HG03439 (cell line): ENCODE measurements at regions not wholly inside any gene's neighbourhood (a gene's known extent, or its start where the extent isn't known, plus 50 kb on each side); places are given as distances from the start of the nearest gene placed in this dataset.

Experiments
- ATAC-seq: cut with Tn5 transposase; IDR thresholded peaks from one replicate; pipeline ENCODE4 v1.9.1; 2021; ENCODE audit warnings: mild to moderate bottlenecking, moderate library complexity; ENCODE audit not compliant: unreplicated experiment

DNA sequence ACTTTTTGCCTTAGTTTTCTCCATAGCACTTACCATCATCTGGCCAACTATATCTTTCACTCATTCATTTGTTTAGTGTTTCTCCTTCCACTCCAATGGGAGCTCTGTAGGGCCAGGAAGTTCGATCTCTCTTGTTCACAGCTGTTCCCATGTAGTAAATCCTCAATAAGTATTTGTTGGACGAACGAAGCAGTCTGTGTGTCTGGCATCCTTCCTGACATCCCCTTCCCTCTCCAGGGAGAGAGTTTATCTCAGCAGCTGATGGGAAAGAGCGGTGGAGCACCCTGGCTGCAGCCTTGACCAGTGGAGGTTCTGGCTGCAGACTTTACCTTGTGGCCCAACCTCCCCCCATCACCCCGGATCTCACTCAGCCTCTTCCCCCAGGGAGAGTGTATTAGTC lies 141.7 kb downstream of the CHST1 start:
- ATAC-seq = no peak

DNA sequence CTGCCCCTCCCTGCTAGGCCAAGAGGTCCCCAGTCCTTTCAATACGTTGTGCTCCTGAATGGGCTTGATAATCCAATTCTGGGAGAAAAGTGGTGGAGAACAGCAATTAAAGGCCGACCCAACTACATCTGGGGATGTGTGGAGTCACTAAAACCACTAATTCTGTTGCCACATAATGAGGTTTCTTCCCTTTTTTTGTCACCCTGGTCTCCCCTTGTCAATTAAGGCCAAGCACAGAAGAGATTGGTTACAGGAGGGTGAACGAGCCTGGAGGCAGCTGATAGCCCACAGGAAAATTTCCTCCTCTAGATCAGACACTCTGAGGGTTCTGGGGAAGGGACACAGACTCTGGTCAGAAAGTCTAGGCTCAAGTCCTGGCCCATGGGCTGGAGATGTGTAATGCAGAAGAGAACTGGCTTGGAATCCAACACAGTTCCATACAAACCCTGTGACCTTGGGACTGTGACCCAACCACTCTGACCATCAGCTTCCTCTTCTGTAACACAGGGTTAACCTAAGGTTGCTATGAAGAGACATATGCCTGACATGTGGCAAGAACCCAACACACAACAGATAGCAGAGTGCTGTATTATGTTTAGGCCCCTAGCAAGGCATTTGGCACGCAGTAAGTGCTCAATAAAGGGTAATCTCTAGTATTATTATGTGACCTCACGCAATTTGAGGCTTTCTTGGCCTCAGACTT lies 146.4 kb downstream of the CHST1 start:
- no peak for ATAC-seq

DNA sequence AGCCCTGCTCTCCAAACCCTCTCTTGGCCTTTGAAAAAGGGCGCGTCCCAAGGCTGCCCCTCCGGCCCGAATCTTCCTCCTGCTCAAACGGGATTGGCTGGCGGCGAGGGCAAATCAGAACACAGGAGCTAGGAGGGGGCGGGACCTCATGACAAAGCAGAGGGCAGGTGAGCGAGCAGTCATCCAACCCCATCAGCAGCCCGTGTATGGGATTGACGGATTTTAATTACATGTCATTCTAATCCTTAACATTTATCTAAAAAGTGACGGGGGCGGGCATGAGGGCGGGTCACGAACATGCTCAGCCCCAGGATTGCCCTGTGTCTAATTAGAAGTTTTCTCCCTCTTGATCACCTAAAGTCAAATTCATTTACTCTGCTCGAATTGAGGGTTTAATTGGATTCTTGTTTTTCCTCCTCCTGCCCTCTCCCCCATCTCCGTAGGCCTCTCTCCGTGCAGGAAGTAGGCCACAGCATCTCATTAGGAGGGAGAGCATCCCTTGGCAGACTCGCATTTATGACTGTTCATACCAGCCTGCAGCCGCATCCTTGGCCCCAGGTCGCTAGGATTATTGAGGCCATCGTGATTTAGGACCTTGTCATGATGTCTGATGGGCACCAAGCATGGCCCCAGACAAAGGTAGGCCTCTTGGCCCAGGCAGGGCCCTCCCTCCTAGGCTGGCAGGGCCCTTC lies 147.1 kb downstream of the CHST1 start:
- no peak for ATAC-seq

DNA sequence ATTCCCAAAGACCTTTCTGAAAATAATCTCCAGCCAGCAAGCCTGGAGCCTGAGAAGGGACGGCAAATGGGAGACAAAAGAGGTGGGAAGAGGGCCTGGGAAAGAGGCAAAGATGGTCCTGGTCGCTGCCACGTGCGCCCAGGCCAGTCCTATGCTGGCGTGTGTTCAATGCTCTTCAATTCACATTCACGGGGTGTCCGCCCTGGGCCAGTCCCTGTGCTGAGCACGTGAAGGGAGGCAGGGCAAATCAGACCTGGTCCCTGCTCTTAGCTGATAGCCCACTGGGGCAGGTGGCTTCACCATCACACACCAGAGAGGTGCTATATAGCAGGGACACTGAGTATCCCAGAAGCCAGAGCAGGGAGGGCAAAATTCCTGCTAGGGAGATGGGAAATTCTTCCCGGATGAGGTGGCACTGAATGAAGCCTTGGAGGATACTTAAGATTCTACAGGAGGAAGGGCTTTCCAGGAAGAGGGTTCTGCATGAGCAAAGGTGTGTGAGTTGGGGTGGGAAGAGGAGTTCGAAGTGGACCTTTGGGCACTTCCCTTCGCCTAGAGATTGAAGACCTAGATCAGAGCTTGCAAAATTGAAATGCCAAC lies 148.2 kb downstream of the CHST1 start:
- ATAC-seq = no peak

DNA sequence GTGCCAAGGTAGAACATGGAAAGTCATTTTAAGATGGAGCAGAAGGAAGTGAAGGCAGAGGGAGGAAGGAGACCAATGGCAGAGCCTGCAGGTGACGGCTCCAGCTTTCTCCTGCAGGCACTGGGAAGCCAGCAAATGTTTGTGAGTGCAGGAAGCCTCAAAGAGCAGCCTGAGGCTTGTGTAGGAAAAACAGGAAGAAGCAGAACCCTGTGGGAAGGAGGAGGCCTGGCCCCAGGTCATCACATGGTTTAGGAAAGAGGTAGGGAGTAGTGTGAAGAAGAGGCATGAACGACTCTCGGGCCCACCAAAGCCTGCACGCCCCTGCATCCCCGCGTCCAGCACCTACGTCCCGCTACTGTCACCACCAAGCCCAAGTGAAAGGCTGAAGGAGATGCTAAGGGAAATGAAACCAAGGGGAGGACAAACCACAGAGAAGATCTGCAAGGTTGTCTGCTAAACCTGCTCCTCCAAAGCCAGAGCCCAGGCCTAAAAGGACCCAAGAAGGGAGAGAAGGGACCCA lies 151.5 kb downstream of the CHST1 start:
- ATAC-seq = no peak

DNA sequence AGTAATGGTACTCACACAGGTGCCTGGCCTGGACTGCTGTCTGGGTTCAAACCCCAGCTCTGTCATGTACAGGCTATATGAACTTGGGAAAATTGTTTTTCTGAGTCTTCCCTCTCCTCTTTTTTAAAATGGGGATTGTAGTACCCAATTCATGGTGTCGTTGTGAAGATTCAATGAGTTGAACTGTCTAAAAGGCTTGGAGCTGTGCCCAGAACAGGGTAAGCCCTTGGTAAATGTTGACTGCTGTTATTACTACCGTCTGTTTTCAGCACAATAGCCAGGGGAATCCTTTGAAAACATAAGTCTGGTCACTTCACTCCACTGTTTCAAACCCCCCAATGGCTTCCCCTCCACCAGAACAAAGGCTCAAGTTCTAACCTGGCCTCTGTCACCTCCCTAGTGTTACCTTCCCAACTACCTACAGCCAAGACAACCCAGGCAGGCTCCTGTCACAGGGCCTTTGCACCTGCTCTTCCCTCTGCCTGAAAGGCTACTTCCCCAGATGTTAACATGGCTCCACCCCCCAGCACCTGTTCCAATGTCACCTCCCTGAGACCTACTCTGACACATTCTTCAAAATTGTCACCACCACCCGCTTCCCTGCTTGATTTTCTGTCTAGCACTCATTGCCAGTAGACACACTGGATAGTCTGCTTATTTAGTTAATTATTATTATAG lies 152.8 kb downstream of the CHST1 start:
- ATAC-seq = no peak

DNA sequence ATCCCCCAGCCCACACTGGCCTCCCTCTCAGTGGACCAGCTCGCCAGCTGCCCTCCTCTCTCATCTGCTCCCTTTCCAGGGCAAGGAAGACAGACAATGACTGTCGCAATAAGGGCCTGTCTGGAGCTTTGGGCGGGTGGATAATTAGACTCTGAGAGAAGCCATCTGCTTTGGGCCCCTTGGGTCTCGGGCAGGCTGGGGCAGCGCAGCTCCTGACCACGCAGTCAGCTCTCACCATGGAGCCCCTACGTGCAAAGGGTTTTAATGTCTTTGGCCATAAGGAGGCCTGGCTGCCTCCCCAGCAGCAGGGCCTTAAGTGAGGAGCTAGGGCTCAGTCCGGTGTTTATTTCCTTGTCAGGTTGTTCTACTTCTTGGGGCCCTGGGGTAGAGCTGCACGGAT lies 153.9 kb downstream of the CHST1 start:
- no peak for ATAC-seq

DNA sequence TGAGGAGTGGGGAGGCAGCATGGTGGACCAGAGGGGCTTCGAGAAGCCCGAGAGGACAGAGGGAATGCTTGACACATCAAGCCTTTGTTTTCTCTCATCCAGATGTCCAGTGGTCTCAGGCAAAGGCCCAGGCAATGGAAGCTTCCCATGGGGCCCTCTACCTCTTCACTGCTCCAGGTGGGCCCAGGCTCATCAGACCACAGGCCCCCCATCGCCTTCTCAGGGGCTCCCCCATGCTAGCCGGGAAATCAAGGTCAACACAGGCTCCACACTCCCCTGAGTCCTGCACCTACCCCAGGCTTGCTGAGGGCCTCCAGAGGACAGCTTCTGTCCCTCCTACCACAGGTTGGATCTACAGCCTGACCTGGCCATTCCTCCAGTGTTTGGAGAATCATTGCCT lies 157.5 kb downstream of the CHST1 start:
- ATAC-seq = no peak

DNA sequence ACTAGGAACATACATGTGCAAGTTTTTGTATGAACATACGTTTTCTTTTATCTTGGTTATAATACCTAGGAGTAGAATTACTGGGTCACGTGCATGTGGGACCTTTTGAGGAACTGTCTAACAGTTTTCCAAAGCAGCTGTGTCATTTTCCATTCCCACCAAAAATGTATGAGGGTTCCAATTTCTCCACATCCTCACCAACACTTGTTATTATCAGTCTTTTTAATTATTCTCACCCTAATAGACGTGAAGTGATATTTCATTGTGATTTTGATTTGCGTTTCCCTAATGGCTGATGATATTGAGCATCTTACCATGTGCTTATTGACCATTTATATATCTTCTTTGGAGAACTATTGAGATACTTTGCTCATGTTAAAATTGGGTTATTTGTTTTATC lies 162.1 kb downstream of the CHST1 start:
- ATAC-seq = no peak

DNA sequence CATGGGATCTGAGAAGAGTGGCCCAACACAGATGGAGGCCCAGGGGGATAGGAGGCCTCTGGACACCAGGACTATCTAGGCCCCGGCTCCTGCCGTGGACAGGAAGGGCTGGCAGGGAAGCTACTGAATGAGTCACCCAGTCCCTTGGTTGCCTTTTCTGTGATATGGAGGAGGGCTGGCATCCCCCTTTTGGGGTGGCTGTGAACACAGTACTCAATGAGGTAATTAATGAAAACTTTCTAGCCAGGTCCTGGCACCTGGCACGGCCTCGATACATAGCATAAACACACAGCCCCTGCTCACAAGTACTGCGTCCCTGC lies 163.2 kb downstream of the CHST1 start:
- ATAC-seq = no peak

DNA sequence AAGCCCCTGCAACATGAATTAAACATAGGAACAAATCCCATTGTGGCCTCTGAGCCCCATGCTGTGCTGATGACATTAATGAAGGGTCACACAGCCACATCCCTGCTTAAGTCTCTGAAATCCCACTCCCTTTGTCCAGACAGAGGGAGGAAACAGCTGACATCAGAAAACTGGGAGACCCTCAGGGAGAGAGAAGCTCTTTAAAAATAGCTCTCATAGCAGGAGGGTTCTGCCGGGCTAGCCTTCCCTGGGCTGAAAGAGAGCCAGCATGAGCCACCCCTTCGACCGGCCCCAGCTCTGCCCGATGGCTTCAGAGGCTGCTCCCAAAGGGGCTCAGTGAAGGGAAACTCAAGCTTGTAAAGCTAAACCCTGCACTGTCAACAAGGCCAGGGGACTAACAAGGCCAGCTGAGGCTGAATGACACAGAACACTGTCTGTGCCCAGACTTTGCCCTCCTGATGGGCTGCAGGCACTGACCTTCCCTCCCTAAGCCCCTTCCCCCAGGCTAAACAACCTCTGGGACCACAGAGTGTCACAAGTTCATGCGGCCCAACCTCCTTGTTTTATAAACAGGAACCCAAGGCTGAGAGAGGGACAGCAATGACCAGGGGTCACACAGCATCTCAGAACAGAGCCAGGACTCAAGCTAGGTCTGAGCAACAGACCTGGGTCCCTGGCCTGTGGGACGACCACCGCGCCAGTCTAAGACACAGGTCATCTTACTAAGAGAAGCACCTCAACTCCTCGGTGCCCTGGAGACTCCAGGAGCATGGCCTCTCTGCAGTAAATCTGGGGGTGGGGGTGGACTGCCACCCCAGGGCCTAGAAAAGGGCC lies 163.8 kb downstream of the CHST1 start:
- no peak for ATAC-seq

DNA sequence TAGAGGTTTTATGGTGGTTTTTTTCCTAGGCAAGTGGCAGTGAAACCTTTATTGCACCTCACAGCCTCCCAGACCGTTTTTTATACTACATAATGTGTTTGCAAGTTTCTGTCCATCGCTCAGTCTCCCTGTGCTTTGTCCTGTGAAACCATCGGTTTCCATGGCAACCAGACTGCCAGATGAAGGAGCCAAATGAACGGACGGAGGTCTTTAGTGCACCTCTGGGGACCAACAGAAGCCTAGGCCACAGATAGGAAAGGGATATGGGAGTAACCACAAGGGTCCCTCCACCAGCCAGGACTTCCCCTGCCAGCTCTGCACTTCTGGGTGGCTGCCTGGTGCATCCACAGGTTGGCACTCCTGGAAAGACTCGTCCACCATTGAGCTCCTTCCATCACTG lies 165.0 kb downstream of the CHST1 start:
- ATAC-seq = no peak

DNA sequence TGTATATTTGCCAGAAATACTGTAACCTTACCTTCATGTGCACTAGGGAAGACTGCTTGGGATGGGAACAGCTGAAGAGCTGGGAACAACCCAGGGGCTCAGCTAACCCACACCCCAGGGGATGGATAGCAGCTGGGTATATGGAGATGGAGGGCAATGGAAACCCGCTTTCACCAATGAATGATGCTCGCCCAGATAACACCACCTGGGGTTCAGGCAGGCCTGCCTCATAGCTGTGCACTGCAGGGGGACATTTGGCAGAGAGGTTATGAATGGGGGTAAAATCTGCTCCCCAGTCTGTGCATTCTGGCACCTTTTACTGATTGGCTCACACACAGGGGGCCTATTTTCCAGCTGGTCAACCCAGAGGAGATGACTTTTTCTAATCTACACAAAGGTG lies 170.7 kb downstream of the CHST1 start:
- no peak for ATAC-seq

DNA sequence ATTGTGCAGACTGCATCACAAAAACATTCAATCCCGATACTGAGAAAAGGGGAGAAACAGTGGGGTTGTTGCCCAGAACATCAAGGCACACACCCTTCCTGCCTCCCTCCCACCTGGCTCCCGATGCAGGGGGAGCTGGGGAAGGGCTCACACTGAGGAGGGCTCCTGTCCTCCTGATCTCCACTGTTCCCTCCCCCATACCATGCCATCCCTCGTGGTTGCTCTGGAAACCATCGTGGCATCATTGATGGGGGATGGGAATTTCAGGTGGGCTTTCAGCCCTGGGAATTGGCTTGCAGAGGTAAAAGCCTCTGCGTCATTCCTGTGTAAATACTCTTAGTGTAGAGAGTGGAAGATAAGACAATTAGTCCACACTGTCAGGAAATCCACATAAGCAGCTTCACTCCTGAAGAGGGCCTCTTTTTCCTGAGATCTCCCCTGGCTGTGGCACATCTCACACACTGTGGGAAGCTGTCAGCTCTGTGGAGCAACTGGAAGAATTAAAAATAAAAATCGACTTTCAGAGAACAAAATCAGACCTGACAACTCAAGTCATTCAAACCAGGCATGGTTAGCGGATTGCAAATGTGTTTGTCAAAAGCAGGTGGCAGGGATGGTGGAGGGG lies 176.0 kb downstream of the CHST1 start:
- no peak for ATAC-seq

DNA sequence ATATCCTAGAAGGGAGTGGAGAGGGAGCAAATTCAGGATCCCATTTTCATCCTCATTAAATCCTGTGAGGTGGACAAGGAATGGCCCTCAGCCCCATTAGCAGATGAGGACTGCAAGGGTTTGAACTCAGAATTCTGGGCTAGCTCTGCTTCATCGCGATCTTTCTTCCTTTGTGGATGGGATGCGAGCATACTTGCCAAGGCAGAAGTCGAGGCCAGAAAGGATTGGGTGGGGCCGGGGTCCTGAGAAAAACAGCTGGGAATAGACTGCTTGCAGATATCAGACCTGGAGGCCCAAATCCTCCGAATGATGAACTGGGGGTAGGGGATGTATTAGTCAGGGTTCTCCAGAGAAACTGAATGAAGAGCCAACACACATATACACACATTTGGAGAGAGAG lies 179.0 kb downstream of the CHST1 start:
- no peak for ATAC-seq

DNA sequence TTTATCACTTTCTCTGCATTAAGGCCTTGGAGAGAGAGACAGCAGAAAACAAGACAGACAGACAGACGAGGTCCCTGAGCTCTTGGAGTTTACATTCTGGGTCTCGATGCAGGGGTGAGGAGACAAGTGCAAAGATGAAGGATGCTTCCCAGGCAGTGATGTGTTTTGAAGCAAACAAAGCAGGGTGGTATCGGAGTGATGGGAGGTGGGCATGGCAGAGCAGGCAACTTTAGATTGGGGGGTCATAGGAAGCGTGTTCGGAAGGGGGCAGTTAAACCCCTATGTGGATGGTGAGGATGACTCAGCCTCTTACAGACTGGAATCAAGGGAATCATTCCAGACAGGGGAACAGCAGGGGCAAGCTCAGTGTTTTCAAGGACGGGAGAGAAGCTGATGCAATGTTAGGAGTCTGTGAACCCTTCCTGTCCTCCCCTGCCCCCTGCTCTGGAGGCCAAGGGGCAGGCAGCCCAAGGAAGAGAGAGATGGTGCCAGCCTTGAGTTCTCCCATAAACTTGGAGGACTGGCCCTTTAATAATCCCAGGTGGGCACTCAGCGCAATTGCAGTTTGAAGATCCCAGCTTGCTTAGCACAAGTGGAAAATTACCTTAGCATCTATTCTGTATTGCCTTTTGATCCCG lies 180.2 kb downstream of the CHST1 start:
- ATAC-seq = no peak

DNA sequence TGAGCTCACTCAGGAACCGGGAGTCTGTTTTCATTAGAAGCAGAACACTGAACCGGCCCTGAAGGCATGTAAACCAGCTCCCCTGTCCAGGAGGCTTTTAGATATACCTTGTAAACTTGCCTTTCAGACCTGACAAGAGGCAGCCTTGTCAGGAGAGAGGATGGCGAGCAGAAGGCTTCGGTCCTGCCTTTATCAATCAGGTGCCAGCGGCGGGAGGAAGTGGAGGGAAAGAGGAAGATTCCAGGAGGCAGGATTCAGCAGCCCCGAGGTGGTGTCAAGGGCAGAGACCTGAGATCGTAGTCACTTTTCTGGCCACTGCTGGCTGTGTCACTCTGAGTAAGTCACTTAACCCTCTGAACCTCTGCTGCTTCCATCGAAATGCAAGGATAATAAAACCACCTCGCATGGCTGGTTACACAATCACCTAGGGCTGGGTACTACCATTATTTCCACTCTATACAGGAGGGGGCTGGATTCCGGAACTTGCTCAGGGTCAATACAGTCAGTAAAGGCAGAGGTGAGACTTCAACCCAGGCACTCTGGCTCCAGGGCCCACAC lies 181.0 kb downstream of the CHST1 start:
- no peak for ATAC-seq

DNA sequence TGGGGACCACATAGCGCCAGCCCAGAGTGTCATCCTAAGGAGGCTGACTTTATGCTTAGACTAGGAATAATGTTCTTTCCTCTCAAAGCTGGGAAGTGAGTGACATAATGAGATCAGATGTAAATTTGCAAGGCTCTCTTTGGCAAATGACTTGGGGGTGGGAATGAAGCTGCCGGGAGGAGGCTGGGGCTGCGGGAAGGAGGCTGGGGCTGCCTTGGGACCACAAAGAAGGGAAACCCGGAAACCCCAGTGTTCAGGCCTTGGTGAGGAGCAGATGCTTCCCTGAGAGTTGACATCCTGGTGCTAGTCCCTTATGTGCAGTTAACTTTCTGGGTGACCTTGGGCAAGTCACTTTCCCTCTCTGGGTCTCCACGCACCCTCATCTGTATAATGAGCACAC lies 182.0 kb downstream of the CHST1 start:
- no peak for ATAC-seq

DNA sequence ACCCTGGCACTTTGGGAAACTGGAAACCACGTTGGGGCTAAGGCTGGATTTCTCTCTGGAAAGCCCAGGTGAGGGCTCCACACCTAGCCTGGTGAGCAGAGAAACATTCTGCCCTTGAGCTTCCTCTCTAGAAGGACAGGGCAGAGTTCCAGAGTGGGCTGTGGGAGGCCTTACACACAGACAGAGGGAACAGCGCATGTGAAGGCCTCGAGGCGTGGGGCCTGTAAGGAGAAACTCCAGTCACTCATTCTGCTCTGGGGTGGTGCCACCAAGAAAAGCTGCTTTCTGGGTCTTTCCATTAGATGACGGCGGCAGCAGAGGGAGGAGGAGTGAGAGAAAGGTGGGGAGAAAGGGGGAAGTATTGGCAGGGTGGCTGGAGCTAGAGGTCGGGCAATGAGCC lies 183.1 kb downstream of the CHST1 start:
- ATAC-seq = no peak

DNA sequence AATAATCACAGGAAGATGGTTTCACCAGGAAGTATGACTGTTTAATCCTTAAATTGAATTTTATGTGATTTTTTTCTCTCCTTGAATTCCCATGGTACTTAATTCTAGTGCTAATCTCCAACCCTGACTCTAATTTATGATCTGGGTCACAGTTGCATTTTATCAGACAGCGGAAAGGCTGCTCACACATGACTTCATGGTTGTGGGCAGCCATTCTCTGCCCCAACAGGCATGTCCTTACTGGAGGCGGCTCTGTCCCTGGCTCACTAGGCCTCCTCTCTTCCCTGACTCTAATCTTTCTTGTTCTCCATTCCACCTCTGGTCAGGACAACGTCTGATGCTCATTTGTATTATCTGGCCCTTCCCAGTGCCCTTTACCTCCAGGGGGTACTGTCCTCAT lies 184.4 kb downstream of the CHST1 start:
- ATAC-seq = no peak
